Neural cell (in vitro differentiated cells): ENCODE measurements at regions not wholly inside any gene's neighbourhood (a gene's known extent, or its start where the extent isn't known, plus 50 kb on each side); places are given as distances from the start of the nearest gene placed in this dataset.

ENCODE experiments used
- H2AFZ ChIP-seq: fragments of 200-600, 300-800 bp; sonication (generic), shearing (Covaris generic); 2 replicates; pipeline ENCODE4 v1.6.0; 2014; ENCODE audit warnings: low read depth, mild to moderate bottlenecking, antibody characterized with exemption, low read length, moderate library complexity
- H3F3A ChIP-seq: fragments of 200-600 bp; shearing (Covaris generic); 2 replicates; pipeline ENCODE4 v1.6.1; 2016; ENCODE audit warnings: mild to moderate bottlenecking, moderate library complexity, mixed read lengths, antibody characterized with exemption, low read length; ENCODE audit not compliant: insufficient read depth, poor library complexity, severe bottlenecking
- H3K27ac ChIP-seq: fragments of 200-600, 300-800 bp; sonication (generic), shearing (Covaris generic); 2 replicates; pipeline ENCODE4 v1.5.1; 2014; ENCODE audit warnings: mild to moderate bottlenecking, low read length, moderate library complexity
- H3K27me3 ChIP-seq: fragments of 300-800, 200-600 bp; sonication (generic), shearing (Covaris generic); 2 replicates; pipeline ENCODE4 v1.6.0; 2014; ENCODE audit warnings: mild to moderate bottlenecking, low read depth, low read length, moderate library complexity; ENCODE audit not compliant: insufficient read depth
- H3K36me3 ChIP-seq: fragments of 300-800, 200-600 bp; sonication (generic), shearing (Covaris generic); 2 replicates; pipeline ENCODE4 v1.5.1; 2014; ENCODE audit warnings: mild to moderate bottlenecking, antibody characterized with exemption, low read length, moderate library complexity; ENCODE audit not compliant: insufficient read depth
- H3K4me2 ChIP-seq: fragments of 300-800, 200-600 bp; sonication (generic), shearing (Covaris generic); 2 replicates; pipeline ENCODE4 v1.6.0; 2014; ENCODE audit warnings: mild to moderate bottlenecking, low read length
- H3K4me3 ChIP-seq: fragments of 300-800, 200-600 bp; sonication (generic), shearing (Covaris generic); 2 replicates; pipeline ENCODE4 v1.5.1; 2014; ENCODE audit warnings: mild to moderate bottlenecking, low read length, moderate library complexity
- H3K79me2 ChIP-seq: fragments of 200-600 bp; shearing (Covaris generic); replicated peaks from 2 replicates; pipeline ENCODE4 v1.6.0; 2014; ENCODE audit warnings: mild to moderate bottlenecking, low read length, moderate library complexity; ENCODE audit not compliant: insufficient read depth
- H3K9ac ChIP-seq: fragments of 300-800, 200-600 bp; sonication (generic), shearing (Covaris generic); 2 replicates; pipeline ENCODE4 v1.6.1; 2016; ENCODE audit warnings: mild to moderate bottlenecking, low read length, mixed read lengths
- H3K9me2 ChIP-seq: fragments of 200-600 bp; shearing (Covaris generic); 2 replicates; pipeline ENCODE4 v1.6.1; 2016; ENCODE audit warnings: mild to moderate bottlenecking, low read length, mixed read lengths; ENCODE audit not compliant: insufficient read depth
- H3K9me3 ChIP-seq: fragments of 200-600, 300-800 bp; sonication (generic), shearing (Covaris generic); 2 replicates; pipeline ENCODE4 v1.6.1; 2016; ENCODE audit warnings: mild to moderate bottlenecking, mixed run types, low read length, moderate library complexity, mixed read lengths
- H4K20me1 ChIP-seq: fragments of 200-600 bp; shearing (Covaris generic); 2 replicates; pipeline ENCODE4 v1.6.1; 2016; ENCODE audit warnings: mild to moderate bottlenecking, mixed run types; ENCODE audit not compliant: insufficient read depth
- EP300 ChIP-seq: fragments of 450-650 bp; conservative IDR thresholded peaks from 2 replicates; pipeline ENCODE4 v1.6.1; 2014; ENCODE audit warnings: antibody characterized with exemption, mild to moderate bottlenecking, moderate library complexity; ENCODE audit not compliant: poor library complexity, severe bottlenecking
- EZH2 ChIP-seq: fragments of 200-600, 300-800 bp; shearing (Covaris generic), sonication (generic); IDR thresholded peaks from 2 replicates; pipeline ENCODE4 v1.6.1; 2014; ENCODE audit warnings: antibody characterized with exemption, low read length, borderline replicate concordance, mild to moderate bottlenecking; ENCODE audit not compliant: insufficient read depth, poor library complexity, severe bottlenecking
- MXI1 ChIP-seq: fragments of 450-650 bp; conservative IDR thresholded peaks from 2 replicates; pipeline ENCODE4 v1.6.1; 2014; ENCODE audit warnings: antibody characterized with exemption, mild to moderate bottlenecking; ENCODE audit not compliant: poor library complexity, severe bottlenecking
- POLR2AphosphoS5 ChIP-seq: IDR thresholded peaks from 2 replicates; pipeline ENCODE4 v1.6.1; 2012
- RAD21 ChIP-seq: fragments of 450-650 bp; conservative IDR thresholded peaks from 2 replicates; pipeline ENCODE4 v1.6.1; 2014; ENCODE audit warnings: antibody characterized with exemption, mild to moderate bottlenecking, moderate library complexity
- SMC3 ChIP-seq: fragments of 450-650 bp; conservative IDR thresholded peaks from 2 replicates; pipeline ENCODE4 v1.6.1; 2014; ENCODE audit warnings: antibody characterized with exemption, mild to moderate bottlenecking, moderate library complexity; ENCODE audit not compliant: poor library complexity
- TAF1 ChIP-seq: IDR thresholded peaks from 2 replicates; pipeline ENCODE4 v1.6.1; 2012; ENCODE audit warnings: low read depth
- TF ChIP-seq, protein P1 (sequence below): IDR thresholded peaks from 2 replicates; pipeline ENCODE4 v1.6.1; 2012; ENCODE audit warnings: borderline replicate concordance
- TF ChIP-seq, protein P2 (sequence below): fragments of 450-650 bp; IDR thresholded peaks from 2 replicates; pipeline ENCODE4 v1.5.1; 2014; ENCODE audit warnings: antibody characterized with exemption, mild to moderate bottlenecking, moderate library complexity; ENCODE audit not compliant: poor library complexity, severe bottlenecking

GRCh38 chr9:84502066-84502465 lies 161.5 kb upstream of the SLC28A3 start:
- H3F3A ChIP-seq: no peaks in the 10 kb centered on the region
- no peaks in the 10 kb centered on the region for H3K9me2 ChIP-seq
- no peaks in the 10 kb centered on the region for H4K20me1 ChIP-seq
- H3K36me3 ChIP-seq: no peaks in the 10 kb centered on the region
- H3K27me3 ChIP-seq: no peaks in the 10 kb centered on the region
- no peak overlapping the region for H3K27ac ChIP-seq
- no peak overlapping the region for H3K4me2 ChIP-seq
- H3K9me3 ChIP-seq: no peaks in the 10 kb centered on the region
- TF ChIP-seq RAD21: no peak
- no peak for TF ChIP-seq MXI1
- no peak for TF ChIP-seq POLR2AphosphoS5
- no peak for TF ChIP-seq SMC3
- TF ChIP-seq, protein P1, sequence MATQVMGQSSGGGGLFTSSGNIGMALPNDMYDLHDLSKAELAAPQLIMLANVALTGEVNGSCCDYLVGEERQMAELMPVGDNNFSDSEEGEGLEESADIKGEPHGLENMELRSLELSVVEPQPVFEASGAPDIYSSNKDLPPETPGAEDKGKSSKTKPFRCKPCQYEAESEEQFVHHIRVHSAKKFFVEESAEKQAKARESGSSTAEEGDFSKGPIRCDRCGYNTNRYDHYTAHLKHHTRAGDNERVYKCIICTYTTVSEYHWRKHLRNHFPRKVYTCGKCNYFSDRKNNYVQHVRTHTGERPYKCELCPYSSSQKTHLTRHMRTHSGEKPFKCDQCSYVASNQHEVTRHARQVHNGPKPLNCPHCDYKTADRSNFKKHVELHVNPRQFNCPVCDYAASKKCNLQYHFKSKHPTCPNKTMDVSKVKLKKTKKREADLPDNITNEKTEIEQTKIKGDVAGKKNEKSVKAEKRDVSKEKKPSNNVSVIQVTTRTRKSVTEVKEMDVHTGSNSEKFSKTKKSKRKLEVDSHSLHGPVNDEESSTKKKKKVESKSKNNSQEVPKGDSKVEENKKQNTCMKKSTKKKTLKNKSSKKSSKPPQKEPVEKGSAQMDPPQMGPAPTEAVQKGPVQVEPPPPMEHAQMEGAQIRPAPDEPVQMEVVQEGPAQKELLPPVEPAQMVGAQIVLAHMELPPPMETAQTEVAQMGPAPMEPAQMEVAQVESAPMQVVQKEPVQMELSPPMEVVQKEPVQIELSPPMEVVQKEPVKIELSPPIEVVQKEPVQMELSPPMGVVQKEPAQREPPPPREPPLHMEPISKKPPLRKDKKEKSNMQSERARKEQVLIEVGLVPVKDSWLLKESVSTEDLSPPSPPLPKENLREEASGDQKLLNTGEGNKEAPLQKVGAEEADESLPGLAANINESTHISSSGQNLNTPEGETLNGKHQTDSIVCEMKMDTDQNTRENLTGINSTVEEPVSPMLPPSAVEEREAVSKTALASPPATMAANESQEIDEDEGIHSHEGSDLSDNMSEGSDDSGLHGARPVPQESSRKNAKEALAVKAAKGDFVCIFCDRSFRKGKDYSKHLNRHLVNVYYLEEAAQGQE: no peak
- no peak for TF ChIP-seq EZH2
- no peak for TF ChIP-seq TAF1
- no peak overlapping the region for H3K4me3 ChIP-seq
- no peak overlapping the region for H2AFZ ChIP-seq
- H3K9ac ChIP-seq: no peak overlapping the region
- no peaks in the 10 kb centered on the region for H3K79me2 ChIP-seq

DNA sequence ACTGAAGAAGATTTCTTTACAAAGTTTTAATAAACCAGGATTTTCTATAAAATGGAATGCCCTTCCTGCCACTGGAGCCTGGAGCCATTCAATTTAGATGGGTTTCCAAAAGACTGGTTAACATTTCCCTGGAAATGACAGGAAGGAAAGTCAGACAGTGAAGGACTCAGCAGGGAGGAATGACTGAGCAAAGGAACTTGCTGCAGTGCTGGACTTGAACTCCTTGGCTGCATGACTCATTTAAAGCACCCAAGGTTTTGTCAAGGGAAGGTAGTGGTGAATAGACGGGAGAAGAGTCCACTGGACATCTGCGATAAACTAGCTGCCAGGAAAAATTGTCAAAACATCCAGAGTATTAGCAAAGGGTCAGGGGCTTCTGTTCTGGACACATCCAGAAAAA lies 163.8 kb upstream of the SLC28A3 start:
- no peaks in the 10 kb centered on the region for H3F3A ChIP-seq
- no peak overlapping the region for H2AFZ ChIP-seq
- TF ChIP-seq MXI1 (no peak), TAF1 (no peak), RAD21 (no peak), EZH2 (no peak), POLR2AphosphoS5 (no peak), SMC3 (no peak), EP300 (no peak)
- TF ChIP-seq, protein P1: no peak
- TF ChIP-seq, protein P2, sequence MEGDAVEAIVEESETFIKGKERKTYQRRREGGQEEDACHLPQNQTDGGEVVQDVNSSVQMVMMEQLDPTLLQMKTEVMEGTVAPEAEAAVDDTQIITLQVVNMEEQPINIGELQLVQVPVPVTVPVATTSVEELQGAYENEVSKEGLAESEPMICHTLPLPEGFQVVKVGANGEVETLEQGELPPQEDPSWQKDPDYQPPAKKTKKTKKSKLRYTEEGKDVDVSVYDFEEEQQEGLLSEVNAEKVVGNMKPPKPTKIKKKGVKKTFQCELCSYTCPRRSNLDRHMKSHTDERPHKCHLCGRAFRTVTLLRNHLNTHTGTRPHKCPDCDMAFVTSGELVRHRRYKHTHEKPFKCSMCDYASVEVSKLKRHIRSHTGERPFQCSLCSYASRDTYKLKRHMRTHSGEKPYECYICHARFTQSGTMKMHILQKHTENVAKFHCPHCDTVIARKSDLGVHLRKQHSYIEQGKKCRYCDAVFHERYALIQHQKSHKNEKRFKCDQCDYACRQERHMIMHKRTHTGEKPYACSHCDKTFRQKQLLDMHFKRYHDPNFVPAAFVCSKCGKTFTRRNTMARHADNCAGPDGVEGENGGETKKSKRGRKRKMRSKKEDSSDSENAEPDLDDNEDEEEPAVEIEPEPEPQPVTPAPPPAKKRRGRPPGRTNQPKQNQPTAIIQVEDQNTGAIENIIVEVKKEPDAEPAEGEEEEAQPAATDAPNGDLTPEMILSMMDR: no peak
- no peaks in the 10 kb centered on the region for H3K79me2 ChIP-seq
- no peak overlapping the region for H3K27ac ChIP-seq
- H3K4me3 ChIP-seq: no peak overlapping the region
- no peak overlapping the region for H3K4me2 ChIP-seq
- H3K9ac ChIP-seq: no peak overlapping the region
- peaks cover 3% of the 10 kb centered on the region for H3K9me3 ChIP-seq
- H3K27me3 ChIP-seq: no peaks in the 10 kb centered on the region
- no peaks in the 10 kb centered on the region for H3K36me3 ChIP-seq
- no peaks in the 10 kb centered on the region for H3K9me2 ChIP-seq
- H4K20me1 ChIP-seq: no peaks in the 10 kb centered on the region
